Bone marrow (tissue), 2 donors: ENCODE measurements at regions not wholly inside any gene's neighbourhood (a gene's known extent, or its start where the extent isn't known, plus 50 kb on each side); places are given as distances from the start of the nearest gene placed in this dataset.

Source experiments
- DNase-seq, 2 donors: peaks; one replicate each; lab custom pipeline; 2025; lab: John Stamatoyannopoulos, UW

- no peak for DNase-seq
Observed at GRCh38 chr1:229184066-229184465, 86.8 kb upstream of the RAB4A start.

- no peak for DNase-seq
Observed at GRCh38 chr1:229185963-229186362, 84.9 kb upstream of the RAB4A start.

GRCh38 chr1:229186373-229187056 lies 84.4 kb upstream of the RAB4A start:
- no peak for DNase-seq

GRCh38 chr1:229190057-229190575 lies 80.8 kb upstream of the RAB4A start:
- DNase-seq = no peak

- no peak for DNase-seq
Observed at GRCh38 chr1:229191066-229191674, 79.7 kb upstream of the RAB4A start.

- no peak for DNase-seq
Observed at GRCh38 chr1:229192031-229192430, 78.9 kb upstream of the RAB4A start.

- no peak for DNase-seq
Observed at GRCh38 chr1:229192853-229193252, 78.1 kb upstream of the RAB4A start.

GRCh38 chr1:229194096-229194495 lies 76.8 kb upstream of the RAB4A start:
- no peak for DNase-seq

- no peak for DNase-seq
Observed at GRCh38 chr1:229195246-229195645, 75.7 kb upstream of the RAB4A start.

- no peak for DNase-seq
Observed at GRCh38 chr1:229196404-229197264, 74.3 kb upstream of the RAB4A start.

- DNase-seq = no peak
Observed at GRCh38 chr1:229197265-229197585, 73.7 kb upstream of the RAB4A start.

GRCh38 chr1:229199261-229200243 lies 71.4 kb upstream of the RAB4A start:
- DNase-seq = peak in 1 of 2 donors; percentile 15

GRCh38 chr1:229203030-229203751 lies 67.7 kb upstream of the RAB4A start:
- no peak for DNase-seq

- no peak for DNase-seq
Observed at GRCh38 chr1:229203991-229204632, 66.8 kb upstream of the RAB4A start.

GRCh38 chr1:229204921-229205777 lies 65.8 kb upstream of the RAB4A start:
- no peak for DNase-seq

- DNase-seq = no peak
Observed at GRCh38 chr1:229205854-229206253, 65.1 kb upstream of the RAB4A start.

GRCh38 chr1:229207916-229208315 lies 63.0 kb upstream of the RAB4A start:
- no peak for DNase-seq

GRCh38 chr1:229208481-229208880 lies 62.4 kb upstream of the RAB4A start:
- DNase-seq = no peak

- DNase-seq = no peak
Observed at GRCh38 chr1:229209386-229209785, 61.5 kb upstream of the RAB4A start.

- no peak for DNase-seq
Observed at GRCh38 chr1:229209816-229210215, 61.1 kb upstream of the RAB4A start.
